PC-9 (cell line): ENCODE measurements at regions not wholly inside any gene's neighbourhood (a gene's known extent, or its start where the extent isn't known, plus 50 kb on each side); places are given as distances from the start of the nearest gene placed in this dataset.

Experiments
- BruUV-seq: library from RNA; stranded (reverse); fragments of 400-500 nt; replicated peaks from 2 replicates; lab custom pipeline; 2021; lab: Mats Ljungman, UMichigan
- CTCF ChIA-PET: fragments of 300-600 bp; sonication (Branson Sonifier 250); formaldehyde crosslinking; loops from one replicate; lab custom pipeline; 2022; ENCODE audit warnings: antibody characterized with exemption; lab: Charles Lee
- POLR2A ChIA-PET: fragments of 300-600 bp; sonication (Branson Sonifier 250); formaldehyde crosslinking; loops from one replicate; lab custom pipeline; 2022; ENCODE audit warnings: antibody characterized with exemption; ENCODE audit not compliant: unreplicated experiment; lab: Charles Lee
- DNase-seq, 2 experiments: peaks; one replicate each; pipeline versions ENCODE4 v3.0.0 to v3.0.0-alpha.2; 2015 to 2022; ENCODE audit warnings: mixed read lengths in 1 of 2
- H2AFZ ChIP-seq: fragments of 200-600 bp; sonication (generic); 2 replicates; pipeline ENCODE4 v1.8.1; 2017; ENCODE audit warnings: antibody characterized with exemption
- H3F3A ChIP-seq: fragments of 200-600 bp; sonication (generic); 2 replicates; pipeline ENCODE4 v1.8.1; 2017; ENCODE audit warnings: antibody characterized with exemption, mild to moderate bottlenecking, low read depth; ENCODE audit not compliant: insufficient read depth
- H3K27ac ChIP-seq: fragments of 200-600 bp; sonication (generic); 2 replicates; pipeline ENCODE4 v1.6.1; 2016; ENCODE audit warnings: mixed run types
- H3K27me3 ChIP-seq: fragments of 200-600 bp; sonication (generic); 2 replicates; pipeline ENCODE4 v1.6.1; 2016; ENCODE audit warnings: low read depth, mixed run types; ENCODE audit not compliant: insufficient read depth
- H3K36me3 ChIP-seq: fragments of 200-600 bp; sonication (generic); 2 replicates; pipeline ENCODE4 v1.6.1; 2016; ENCODE audit warnings: low read depth, mixed run types
- H3K4me1 ChIP-seq: fragments of 200-600 bp; sonication (generic); replicated peaks from 2 replicates; pipeline ENCODE4 v1.6.1; 2016; ENCODE audit warnings: mixed run types; ENCODE audit not compliant: insufficient read depth
- H3K4me2 ChIP-seq: fragments of 200-600 bp; sonication (generic); 2 replicates; pipeline ENCODE4 v1.6.1; 2017; ENCODE audit warnings: mixed run types
- H3K4me3 ChIP-seq: fragments of 200-600 bp; sonication (generic); 2 replicates; pipeline ENCODE4 v1.6.1; 2016; ENCODE audit warnings: mixed run types
- H3K79me2 ChIP-seq: fragments of 200-600 bp; sonication (generic); 2 replicates; pipeline ENCODE4 v1.6.1; 2017; ENCODE audit warnings: low read depth, mixed run types
- H3K9me2 ChIP-seq: fragments of 200-600 bp; sonication (generic); 2 replicates; pipeline ENCODE4 v1.8.1; 2017; ENCODE audit warnings: mild to moderate bottlenecking; ENCODE audit not compliant: insufficient read depth
- H3K9me3 ChIP-seq: fragments of 200-600 bp; sonication (generic); 2 replicates; pipeline ENCODE4 v1.8.1; 2016; ENCODE audit warnings: low read depth; ENCODE audit not compliant: insufficient read depth
- H4K20me1 ChIP-seq: fragments of 200-600 bp; sonication (generic); 2 replicates; pipeline ENCODE4 v1.8.1; 2017; ENCODE audit not compliant: insufficient read depth
- EZH2 ChIP-seq: fragments of 200-600 bp; sonication (generic); IDR thresholded peaks from 2 replicates; pipeline ENCODE4 v1.8.0; 2017; ENCODE audit warnings: antibody characterized with exemption, low read depth
- intact Hi-C: fragments of 100-400 bp; cut with micrococcal nuclease; formaldehyde crosslinking; loops from one replicate; pipeline ENCODE4 v1.10.0; 2022; ENCODE audit not compliant: unreplicated experiment
- TF ChIP-seq, protein P1 (sequence below): fragments of 200-600 bp; sonication (generic); conservative IDR thresholded peaks from 2 replicates; pipeline ENCODE4 v1.6.1; 2017; ENCODE audit warnings: mixed run types, antibody characterized with exemption, mild to moderate bottlenecking, moderate library complexity

DNA sequence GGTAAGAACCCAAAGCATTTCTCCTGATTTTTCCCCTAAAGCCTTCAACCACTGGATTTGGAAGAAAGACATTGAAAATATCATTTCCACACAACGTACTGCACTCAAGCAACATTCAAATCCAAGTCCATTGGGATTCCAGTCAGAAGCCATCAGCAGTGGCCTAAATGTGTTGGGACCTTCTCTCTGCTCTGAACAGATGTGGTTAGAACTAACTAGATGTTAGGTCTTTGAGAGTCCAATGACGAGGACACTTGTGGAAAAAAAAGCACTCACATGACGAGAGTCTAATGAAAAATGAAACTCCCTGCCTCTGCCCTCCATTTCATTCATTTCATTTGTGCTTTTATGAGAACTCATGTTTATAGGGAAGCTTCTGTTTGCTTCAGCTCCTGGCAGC is 382.3 kb downstream of the SIPA1L2 start:
- intact Hi-C loops: no loop called here
- TF ChIP-seq, protein P1, sequence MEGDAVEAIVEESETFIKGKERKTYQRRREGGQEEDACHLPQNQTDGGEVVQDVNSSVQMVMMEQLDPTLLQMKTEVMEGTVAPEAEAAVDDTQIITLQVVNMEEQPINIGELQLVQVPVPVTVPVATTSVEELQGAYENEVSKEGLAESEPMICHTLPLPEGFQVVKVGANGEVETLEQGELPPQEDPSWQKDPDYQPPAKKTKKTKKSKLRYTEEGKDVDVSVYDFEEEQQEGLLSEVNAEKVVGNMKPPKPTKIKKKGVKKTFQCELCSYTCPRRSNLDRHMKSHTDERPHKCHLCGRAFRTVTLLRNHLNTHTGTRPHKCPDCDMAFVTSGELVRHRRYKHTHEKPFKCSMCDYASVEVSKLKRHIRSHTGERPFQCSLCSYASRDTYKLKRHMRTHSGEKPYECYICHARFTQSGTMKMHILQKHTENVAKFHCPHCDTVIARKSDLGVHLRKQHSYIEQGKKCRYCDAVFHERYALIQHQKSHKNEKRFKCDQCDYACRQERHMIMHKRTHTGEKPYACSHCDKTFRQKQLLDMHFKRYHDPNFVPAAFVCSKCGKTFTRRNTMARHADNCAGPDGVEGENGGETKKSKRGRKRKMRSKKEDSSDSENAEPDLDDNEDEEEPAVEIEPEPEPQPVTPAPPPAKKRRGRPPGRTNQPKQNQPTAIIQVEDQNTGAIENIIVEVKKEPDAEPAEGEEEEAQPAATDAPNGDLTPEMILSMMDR: no peak
- no peak for TF ChIP-seq EZH2
- no peak overlapping the region for H3K4me3 ChIP-seq
- no peak overlapping the region for H3K4me2 ChIP-seq
- no peaks in the 10 kb centered on the region for H3F3A ChIP-seq
- peaks cover 22% of the 10 kb centered on the region for H3K27me3 ChIP-seq
- no peak for DNase-seq
- no peak overlapping the region for H2AFZ ChIP-seq
- no peaks in the 10 kb centered on the region for H3K4me1 ChIP-seq
- POLR2A ChIA-PET: no interaction called here
- no peaks in the 10 kb centered on the region for H3K9me3 ChIP-seq
- H3K36me3 ChIP-seq: no peaks in the 10 kb centered on the region
- H3K79me2 ChIP-seq: no peaks in the 10 kb centered on the region
- no peaks in the 10 kb centered on the region for H3K9me2 ChIP-seq
- H3K27ac ChIP-seq: no peak overlapping the region
- no peaks in the 10 kb centered on the region; the same call in 1 of the 2 replicates for H4K20me1 ChIP-seq
- CTCF ChIA-PET: no interaction called here
- no TSS peak for BruUV-seq

DNA sequence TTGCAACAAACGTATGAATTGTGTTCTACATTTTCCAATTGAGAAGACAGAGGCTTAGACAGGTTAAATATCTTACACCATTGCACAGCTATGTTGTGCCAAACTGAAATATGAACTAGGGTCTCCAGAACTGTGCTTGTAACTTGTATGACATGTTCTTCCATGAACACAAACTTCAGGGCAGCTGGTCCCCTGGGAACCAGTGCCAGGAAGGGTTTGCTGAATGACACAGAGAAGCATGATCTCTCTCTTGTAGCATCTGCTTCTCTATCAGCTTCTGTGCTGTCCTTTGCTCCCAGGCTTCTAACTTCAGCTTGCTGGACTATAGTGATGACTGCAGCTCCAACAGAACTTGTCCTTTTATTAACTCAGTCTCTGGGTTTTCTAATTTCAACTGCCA is 385.5 kb downstream of the SIPA1L2 start:
- Histone ChIP-seq H3K79me2 (no peaks in the 10 kb centered on the region), H3F3A (no peaks in the 10 kb centered on the region), H3K27ac (no peak overlapping the region), H3K36me3 (no peaks in the 10 kb centered on the region), H3K27me3 (peaks cover 19% of the 10 kb centered on the region; the same call in 1 of the 2 replicates), H4K20me1 (no peaks in the 10 kb centered on the region; the same call in none of the 2 replicates), H3K9me3 (no peaks in the 10 kb centered on the region), H2AFZ (no peak overlapping the region), H3K9me2 (no peaks in the 10 kb centered on the region), H3K4me2 (no peak overlapping the region), H3K4me3 (no peak overlapping the region), H3K4me1 (no peaks in the 10 kb centered on the region)
- ChIA-PET POLR2A (no interaction called here), CTCF (no interaction called here)
- no TSS peak for BruUV-seq
- no peak for DNase-seq
- intact Hi-C loops: no loop called here
- TF ChIP-seq, protein P1: no peak
- no peak for TF ChIP-seq EZH2

DNA sequence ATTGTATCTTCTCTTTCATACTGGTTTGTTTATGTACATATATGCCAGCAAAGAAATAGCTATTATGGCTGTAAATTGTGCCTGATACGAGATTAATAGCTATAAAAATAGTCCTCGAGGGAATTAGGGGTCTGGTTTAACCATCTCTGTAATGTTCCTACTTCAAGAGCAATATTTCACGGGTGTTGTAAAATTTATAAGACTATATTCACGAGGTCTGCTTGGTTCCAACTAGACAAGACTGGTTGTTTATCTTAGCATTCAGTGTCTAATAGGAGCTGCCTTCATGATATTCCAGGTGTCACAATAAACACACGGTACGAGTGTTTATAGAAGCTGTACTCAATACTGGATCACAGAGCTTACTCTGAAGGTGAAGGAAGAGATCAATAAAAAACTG is 389.9 kb downstream of the SIPA1L2 start:
- no peaks in the 10 kb centered on the region; the same call in 1 of the 2 replicates for H4K20me1 ChIP-seq

More for the DNA sequence above, 389.9 kb downstream of the SIPA1L2 start:
- Histone ChIP-seq H3F3A (no peaks in the 10 kb centered on the region), H3K79me2 (no peaks in the 10 kb centered on the region), H3K27me3 (peaks cover 56% of the 10 kb centered on the region; the same call in 1 of the 2 replicates), H3K4me3 (no peak overlapping the region), H3K9me2 (no peaks in the 10 kb centered on the region), H3K9me3 (no peaks in the 10 kb centered on the region), H3K4me1 (no peaks in the 10 kb centered on the region), H3K27ac (no peak overlapping the region), H3K36me3 (no peaks in the 10 kb centered on the region), H2AFZ (no peak overlapping the region), H3K4me2 (no peak overlapping the region)
- BruUV-seq: no TSS peak
- intact Hi-C loops: no loop called here
- no peak for TF ChIP-seq EZH2
- TF ChIP-seq, protein P1: no peak
- POLR2A ChIA-PET: no interaction called here
- no peak for DNase-seq
- CTCF ChIA-PET: no interaction called here
